HEK293 (cell line): ENCODE measurements at regions not wholly inside any gene's neighbourhood (a gene's known extent, or its start where the extent isn't known, plus 50 kb on each side); places are given as distances from the start of the nearest gene placed in this dataset.

Experiments
- CTCF ChIA-PET: fragments of 350-600 bp; formaldehyde crosslinking; extraction: SDS; loops from one replicate; lab custom pipeline; 2021; ENCODE audit warnings: antibody characterized with exemption; lab: Yijun Ruan, JAX
- POLR2A ChIA-PET: fragments of 300-600 bp; formaldehyde crosslinking; extraction: SDS; loops from one replicate; lab custom pipeline; 2020; ENCODE audit warnings: antibody characterized with exemption, inconsistent platforms; lab: Yijun Ruan, JAX
- H3K27ac ChIP-seq: fragments of 200-500 bp; sonication (Bioruptor generic); 2 replicates; pipeline ENCODE4 v1.5.1; 2014; ENCODE audit warnings: low read depth, low read length, control low read depth, inconsistent platforms; ENCODE audit errors: extremely low read depth
- H3K36me3 ChIP-seq, 2 experiments: fragments of 200-500 bp in 1 of 2; sonication (Bioruptor generic) in 1 of 2; 1 replicate in 1 of 2; 2 replicates in 1 of 2; pipeline ENCODE4 v1.5.1; 2014 to 2017; ENCODE audit warnings: inconsistent platforms in 2 of 2, low read length in 2 of 2; ENCODE audit not compliant: control insufficient read depth in 2 of 2, insufficient read depth in 1 of 2
- H3K4me1 ChIP-seq: fragments of 200-500 bp; sonication (Bioruptor generic); 2 replicates; pipeline ENCODE4 v1.5.1; 2014; ENCODE audit warnings: mild to moderate bottlenecking, low read length, inconsistent platforms; ENCODE audit not compliant: control insufficient read depth, insufficient read depth
- H3K4me3 ChIP-seq: 2 replicates; pipeline ENCODE4 v1.5.1; 2011; ENCODE audit warnings: low read depth, mild to moderate bottlenecking, control low read depth, low read length, moderate library complexity
- H3K9me3 ChIP-seq: fragments of 200-500 bp; sonication (Bioruptor generic); 2 replicates; pipeline ENCODE4 v1.5.1; 2014; ENCODE audit warnings: low read depth, low read length, inconsistent platforms; ENCODE audit not compliant: control insufficient read depth, insufficient read depth
- BCL11B ChIP-seq: fragments of 450-650 bp; formaldehyde crosslinking; IDR thresholded peaks from 2 replicates; pipeline ENCODE4 v1.5.1; 2016; ENCODE audit warnings: low read depth, missing biosample characterization, missing genetic modification characterization
- CTCF ChIP-seq: fragments of 450-650 bp; formaldehyde crosslinking; IDR thresholded peaks from 2 replicates; pipeline ENCODE4 v1.5.1; 2016; ENCODE audit warnings: missing biosample characterization, missing genetic modification characterization
- GFI1B ChIP-seq: fragments of 450-650 bp; formaldehyde crosslinking; IDR thresholded peaks from 2 replicates; pipeline ENCODE4 v1.5.1; 2016; ENCODE audit warnings: missing biosample characterization, missing genetic modification characterization
- SP3 ChIP-seq: fragments of 450-650 bp; formaldehyde crosslinking; IDR thresholded peaks from 2 replicates; pipeline ENCODE4 v1.5.1; 2016; ENCODE audit warnings: missing biosample characterization, missing genetic modification characterization
- SP7 ChIP-seq: fragments of 450-650 bp; formaldehyde crosslinking; IDR thresholded peaks from 2 replicates; pipeline ENCODE4 v1.5.1; 2016; ENCODE audit warnings: missing biosample characterization, missing genetic modification characterization
- ZNF112 ChIP-seq: fragments of 450-650 bp; formaldehyde crosslinking; IDR thresholded peaks from 2 replicates; pipeline ENCODE4 v1.5.0; 2017; ENCODE audit warnings: missing biosample characterization, missing genetic modification characterization
- ZNF114 ChIP-seq: fragments of 450-650 bp; formaldehyde crosslinking; IDR thresholded peaks from 2 replicates; pipeline ENCODE4 v1.5.0; 2017; ENCODE audit warnings: missing biosample characterization, missing genetic modification characterization
- ZNF121 ChIP-seq: fragments of 450-650 bp; formaldehyde crosslinking; IDR thresholded peaks from 2 replicates; pipeline ENCODE4 v1.5.1; 2016; ENCODE audit warnings: missing biosample characterization, missing genetic modification characterization
- ZNF155 ChIP-seq: fragments of 450-650 bp; formaldehyde crosslinking; IDR thresholded peaks from 2 replicates; pipeline ENCODE4 v1.5.1; 2016; ENCODE audit warnings: missing biosample characterization, missing genetic modification characterization
- ZNF169 ChIP-seq: fragments of 450-650 bp; formaldehyde crosslinking; IDR thresholded peaks from 2 replicates; pipeline ENCODE4 v1.5.1; 2016; ENCODE audit warnings: missing biosample characterization, missing genetic modification characterization
- ZNF24 ChIP-seq: fragments of 450-650 bp; formaldehyde crosslinking; IDR thresholded peaks from 2 replicates; pipeline ENCODE4 v1.5.1; 2016; ENCODE audit warnings: missing biosample characterization, missing genetic modification characterization
- ZNF266 ChIP-seq: fragments of 450-650 bp; formaldehyde crosslinking; IDR thresholded peaks from 2 replicates; pipeline ENCODE4 v1.5.1; 2016; ENCODE audit warnings: missing biosample characterization, missing genetic modification characterization, low read depth
- ZNF335 ChIP-seq: fragments of 450-650 bp; formaldehyde crosslinking; conservative IDR thresholded peaks from 2 replicates; pipeline ENCODE4 v1.5.1; 2016; ENCODE audit warnings: missing biosample characterization, missing genetic modification characterization
- ZNF501 ChIP-seq: fragments of 450-650 bp; formaldehyde crosslinking; IDR thresholded peaks from 2 replicates; pipeline ENCODE4 v1.5.1; 2016; ENCODE audit warnings: missing biosample characterization, missing genetic modification characterization
- ZNF510 ChIP-seq: fragments of 450-650 bp; formaldehyde crosslinking; IDR thresholded peaks from 2 replicates; pipeline ENCODE4 v1.5.1; 2018; ENCODE audit warnings: mild to moderate bottlenecking, missing genetic modification characterization, missing biosample characterization; ENCODE audit not compliant: insufficient replicate concordance
- ZNF548 ChIP-seq: fragments of 450-650 bp; formaldehyde crosslinking; IDR thresholded peaks from 2 replicates; pipeline ENCODE4 v1.5.1; 2016; ENCODE audit warnings: missing biosample characterization, missing genetic modification characterization
- ZNF626 ChIP-seq: fragments of 450-650 bp; sonication (Bioruptor Pico); formaldehyde crosslinking; IDR thresholded peaks from 2 replicates; pipeline ENCODE4 v1.5.1; 2018; ENCODE audit warnings: missing biosample characterization, missing genetic modification characterization, inconsistent platforms
- ZNF677 ChIP-seq: fragments of 450-650 bp; IDR thresholded peaks from 2 replicates; pipeline ENCODE4 v1.5.0; 2018; ENCODE audit warnings: missing biosample characterization, mild to moderate bottlenecking, missing genetic modification characterization, moderate library complexity
- ZNF837 ChIP-seq: fragments of 450-650 bp; formaldehyde crosslinking; IDR thresholded peaks from 2 replicates; pipeline ENCODE4 v1.5.1; 2016; ENCODE audit warnings: missing biosample characterization, missing genetic modification characterization
- ZSCAN23 ChIP-seq: fragments of 450-650 bp; formaldehyde crosslinking; IDR thresholded peaks from 2 replicates; pipeline ENCODE4 v1.5.1; 2016; ENCODE audit warnings: missing biosample characterization, missing genetic modification characterization
- ZSCAN4 ChIP-seq: fragments of 450-650 bp; formaldehyde crosslinking; IDR thresholded peaks from 2 replicates; pipeline ENCODE4 v1.5.1; 2017; ENCODE audit warnings: missing biosample characterization, missing genetic modification characterization
- ZXDB ChIP-seq: fragments of 450-650 bp; formaldehyde crosslinking; IDR thresholded peaks from 2 replicates; pipeline ENCODE4 v1.5.1; 2016; ENCODE audit warnings: missing biosample characterization, missing genetic modification characterization
- TF ChIP-seq, protein P1 (sequence below): fragments of 450-650 bp; formaldehyde crosslinking; IDR thresholded peaks from 2 replicates; pipeline ENCODE4 v1.5.1; 2016; ENCODE audit warnings: missing biosample characterization, missing genetic modification characterization

GRCh38 chr1:59128784-59129227 lies 168.1 kb upstream of the FGGY start:
- POLR2A ChIA-PET, result no interaction called here
- Histone ChIP-seq H3K4me3 (no peak overlapping the region), H3K36me3 (no peaks in the 10 kb centered on the region), H3K27ac (no peak overlapping the region), H3K9me3 (no peaks in the 10 kb centered on the region), H3K4me1 (no peaks in the 10 kb centered on the region)
- CTCF ChIA-PET, result interaction anchor here (0.6 kb wide), 1 partner anchor 55 kb away, joined by 4 read pairs; no protein-coding TSS in a partner anchor
- TF ChIP-seq ZNF837 (tag by site-specific recombination), result no peak
- TF ChIP-seq ZNF121 (tag by site-specific recombination), result no peak
- no peak for TF ChIP-seq ZNF112 (tag by site-specific recombination)
- TF ChIP-seq ZNF114, result no peak
- TF ChIP-seq ZNF501 (tag by site-specific recombination), result no peak
- no peak for TF ChIP-seq ZSCAN23 (tag by site-specific recombination)
- no peak for TF ChIP-seq GFI1B
- no peak for TF ChIP-seq CTCF (tag by site-specific recombination)
- no peak for TF ChIP-seq ZNF24 (tag by site-specific recombination)
- no peak for TF ChIP-seq BCL11B (tag by site-specific recombination)
- TF ChIP-seq ZNF266 (tag by site-specific recombination), result no peak
- no peak for TF ChIP-seq ZSCAN4 (tag by site-specific recombination)
- no peak for TF ChIP-seq ZNF169 (tag by site-specific recombination)
- TF ChIP-seq ZNF626, result no peak

GRCh38 chr1:59132295-59132694 lies 164.6 kb upstream of the FGGY start:
- H3K9me3 ChIP-seq, result no peaks in the 10 kb centered on the region
- TF ChIP-seq ZNF677 (tag by site-specific recombination), result no peak
- TF ChIP-seq, protein P1, sequence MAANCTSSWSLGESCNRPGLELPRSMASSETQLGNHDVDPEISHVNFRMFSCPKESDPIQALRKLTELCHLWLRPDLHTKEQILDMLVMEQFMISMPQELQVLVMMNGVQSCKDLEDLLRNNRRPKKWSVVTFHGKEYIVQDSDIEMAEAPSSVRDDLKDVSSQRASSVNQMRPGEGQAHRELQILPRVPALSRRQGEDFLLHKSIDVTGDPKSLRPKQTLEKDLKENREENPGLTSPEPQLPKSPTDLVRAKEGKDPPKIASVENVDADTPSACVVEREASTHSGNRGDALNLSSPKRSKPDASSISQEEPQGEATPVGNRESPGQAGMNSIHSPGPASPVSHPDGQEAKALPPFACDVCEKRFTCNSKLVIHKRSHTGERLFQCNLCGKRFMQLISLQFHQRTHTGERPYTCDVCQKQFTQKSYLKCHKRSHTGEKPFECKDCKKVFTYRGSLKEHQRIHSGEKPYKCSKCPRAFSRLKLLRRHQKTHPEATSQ (tag by site-specific recombination), result no peak
- no peak for TF ChIP-seq ZNF510 (tag by site-specific recombination)
- no peak for TF ChIP-seq ZNF155
- TF ChIP-seq ZXDB (tag by site-specific recombination), result no peak
- no peak for TF ChIP-seq ZNF548 (tag by site-specific recombination)
- TF ChIP-seq SP7, result no peak
- TF ChIP-seq ZNF335, result no peak
- TF ChIP-seq SP3 (tag by site-specific recombination), result no peak
- TF ChIP-seq, all 188 proteins: peak for 0
- Histone ChIP-seq H3K4me3 (no peak overlapping the region), H3K4me1 (no peaks in the 10 kb centered on the region), H3K27ac (no peak overlapping the region), H3K36me3 (no peaks in the 10 kb centered on the region)
- ChIA-PET POLR2A (no interaction called here), CTCF (interaction anchor here (0.6 kb wide), 1 partner anchor 219 kb away, joined by 3 read pairs; no protein-coding TSS in a partner anchor)
